ENCODE measurements at regions not wholly inside any gene's neighbourhood (a gene's known extent, or its start where the extent isn't known, plus 50 kb on each side); places are given as distances from the start of the nearest gene placed in this dataset.

DNA sequence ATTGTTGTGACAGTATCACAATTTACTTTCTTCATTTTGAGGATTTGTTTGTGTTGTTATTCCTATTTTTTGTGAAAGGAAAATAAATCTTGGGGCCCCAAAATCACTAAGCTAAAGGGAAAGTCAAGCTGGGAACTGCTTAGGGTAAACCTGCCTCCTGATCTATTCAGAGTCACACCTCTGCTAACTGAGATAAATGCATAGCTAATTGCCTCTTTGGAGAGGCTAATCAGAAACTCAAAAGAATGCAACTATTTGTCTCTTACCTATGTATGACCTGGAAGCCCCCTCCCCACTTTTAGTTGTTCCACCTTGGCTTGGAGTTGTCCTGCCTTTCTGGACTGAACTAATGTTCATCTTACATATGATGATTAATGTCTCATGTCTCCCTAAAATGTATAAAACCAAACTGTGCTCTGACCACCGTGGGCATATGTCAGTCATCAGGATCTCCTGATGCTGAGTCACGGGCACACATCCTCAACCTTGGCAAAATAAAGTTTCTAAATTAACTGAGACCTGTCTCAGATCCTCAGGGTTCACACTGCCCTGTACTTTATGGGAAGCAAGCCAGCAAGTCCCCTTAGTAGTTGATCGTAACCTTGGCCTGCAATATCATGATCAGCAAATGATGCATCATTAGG lies 523.2 kb upstream of the GOLIM4 start:
- Histone ChIP-seq H3K27me3 (ENCODE audit: control insufficient read depth, insufficient read depth, low read length) (no peaks in the 10 kb centered on the region), H3K4me2 (ENCODE audit: low read length) (no peak overlapping the region), H3K79me2 (no peaks in the 10 kb centered on the region), H3K4me1 (no peaks in the 10 kb centered on the region), H3K4me3 (ENCODE audit: low read depth, low read length) (no peak overlapping the region), H3K9me3 (ENCODE audit: control insufficient read depth, low read length) (no peaks in the 10 kb centered on the region), H3K27ac (no peak overlapping the region), H3K36me3 (ENCODE audit: control insufficient read depth, insufficient read depth, low read length) (peaks cover 3% of the 10 kb centered on the region), H2AFZ (no peak overlapping the region), H3K9ac (no peak overlapping the region)
- TF ChIP-seq, protein P1, sequence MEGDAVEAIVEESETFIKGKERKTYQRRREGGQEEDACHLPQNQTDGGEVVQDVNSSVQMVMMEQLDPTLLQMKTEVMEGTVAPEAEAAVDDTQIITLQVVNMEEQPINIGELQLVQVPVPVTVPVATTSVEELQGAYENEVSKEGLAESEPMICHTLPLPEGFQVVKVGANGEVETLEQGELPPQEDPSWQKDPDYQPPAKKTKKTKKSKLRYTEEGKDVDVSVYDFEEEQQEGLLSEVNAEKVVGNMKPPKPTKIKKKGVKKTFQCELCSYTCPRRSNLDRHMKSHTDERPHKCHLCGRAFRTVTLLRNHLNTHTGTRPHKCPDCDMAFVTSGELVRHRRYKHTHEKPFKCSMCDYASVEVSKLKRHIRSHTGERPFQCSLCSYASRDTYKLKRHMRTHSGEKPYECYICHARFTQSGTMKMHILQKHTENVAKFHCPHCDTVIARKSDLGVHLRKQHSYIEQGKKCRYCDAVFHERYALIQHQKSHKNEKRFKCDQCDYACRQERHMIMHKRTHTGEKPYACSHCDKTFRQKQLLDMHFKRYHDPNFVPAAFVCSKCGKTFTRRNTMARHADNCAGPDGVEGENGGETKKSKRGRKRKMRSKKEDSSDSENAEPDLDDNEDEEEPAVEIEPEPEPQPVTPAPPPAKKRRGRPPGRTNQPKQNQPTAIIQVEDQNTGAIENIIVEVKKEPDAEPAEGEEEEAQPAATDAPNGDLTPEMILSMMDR (IDR thresholded peaks at IDR 0.05), result no peak

DNA sequence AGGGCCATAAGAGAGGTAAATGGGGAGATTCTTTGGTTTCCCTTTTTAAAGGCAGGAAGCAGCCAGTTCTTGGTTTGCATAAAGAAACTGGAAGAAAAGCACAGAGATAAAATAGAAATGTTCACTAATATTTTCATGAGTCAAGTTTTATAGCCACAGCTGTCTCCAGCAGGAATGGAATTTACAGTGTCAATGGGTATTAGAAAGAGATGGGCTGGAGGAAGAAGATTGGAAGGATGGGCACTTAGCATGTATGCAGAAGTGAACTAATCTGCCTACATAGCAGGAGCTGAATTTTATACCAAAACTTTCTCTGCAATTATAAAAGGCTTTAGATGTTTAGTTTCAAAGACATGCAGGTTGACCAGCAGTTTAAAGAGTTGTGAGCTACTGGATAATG lies 521.9 kb upstream of the GOLIM4 start:
- H3K27me3 ChIP-seq (ENCODE audit: control insufficient read depth, insufficient read depth, low read length), result no peaks in the 10 kb centered on the region
- H3K9ac ChIP-seq, result no peak overlapping the region
- no peak overlapping the region for H3K27ac ChIP-seq
- no peak overlapping the region for H2AFZ ChIP-seq
- H3K4me1 ChIP-seq, result no peaks in the 10 kb centered on the region
- peaks cover 3% of the 10 kb centered on the region for H3K36me3 ChIP-seq (ENCODE audit: control insufficient read depth, insufficient read depth, low read length)
- no peaks in the 10 kb centered on the region for H3K9me3 ChIP-seq (ENCODE audit: control insufficient read depth, low read length)
- no peak overlapping the region for H3K4me2 ChIP-seq (ENCODE audit: low read length)
- TF ChIP-seq, protein P1 (IDR thresholded peaks at IDR 0.05), result no peak
- H3K79me2 ChIP-seq, result no peaks in the 10 kb centered on the region
- H3K4me3 ChIP-seq (ENCODE audit: low read depth, low read length), result no peak overlapping the region

DNA sequence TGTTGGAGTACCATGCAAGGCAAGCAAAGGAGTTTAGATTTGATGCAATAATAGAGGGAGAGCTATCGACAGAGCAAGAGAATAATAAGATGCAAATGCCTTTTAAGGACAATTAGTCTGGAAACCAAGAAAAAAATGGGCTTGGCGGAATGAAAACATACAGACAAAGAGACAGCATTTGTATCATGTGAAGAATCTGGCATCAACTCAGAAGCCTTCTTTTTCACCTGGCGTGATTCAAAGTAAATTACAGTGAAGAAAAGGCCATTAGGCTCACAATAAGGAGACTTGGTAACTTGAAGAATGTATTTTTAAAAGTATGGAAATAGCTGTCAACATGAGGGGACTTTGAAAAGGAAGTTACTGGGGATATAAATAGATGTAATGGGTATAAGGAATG lies 521.2 kb upstream of the GOLIM4 start:
- peaks cover 3% of the 10 kb centered on the region for H3K36me3 ChIP-seq (ENCODE audit: control insufficient read depth, insufficient read depth, low read length)
- H2AFZ ChIP-seq, result no peak overlapping the region
- H3K4me3 ChIP-seq (ENCODE audit: low read depth, low read length), result no peak overlapping the region
- TF ChIP-seq, protein P1 (IDR thresholded peaks at IDR 0.05), result no peak
- no peaks in the 10 kb centered on the region for H3K27me3 ChIP-seq (ENCODE audit: control insufficient read depth, insufficient read depth, low read length)
- no peaks in the 10 kb centered on the region for H3K9me3 ChIP-seq (ENCODE audit: control insufficient read depth, low read length)
- H3K79me2 ChIP-seq, result no peaks in the 10 kb centered on the region
- H3K27ac ChIP-seq, result no peak overlapping the region
- no peak overlapping the region for H3K4me2 ChIP-seq (ENCODE audit: low read length)
- H3K9ac ChIP-seq, result no peak overlapping the region
- H3K4me1 ChIP-seq, result no peaks in the 10 kb centered on the region

DNA sequence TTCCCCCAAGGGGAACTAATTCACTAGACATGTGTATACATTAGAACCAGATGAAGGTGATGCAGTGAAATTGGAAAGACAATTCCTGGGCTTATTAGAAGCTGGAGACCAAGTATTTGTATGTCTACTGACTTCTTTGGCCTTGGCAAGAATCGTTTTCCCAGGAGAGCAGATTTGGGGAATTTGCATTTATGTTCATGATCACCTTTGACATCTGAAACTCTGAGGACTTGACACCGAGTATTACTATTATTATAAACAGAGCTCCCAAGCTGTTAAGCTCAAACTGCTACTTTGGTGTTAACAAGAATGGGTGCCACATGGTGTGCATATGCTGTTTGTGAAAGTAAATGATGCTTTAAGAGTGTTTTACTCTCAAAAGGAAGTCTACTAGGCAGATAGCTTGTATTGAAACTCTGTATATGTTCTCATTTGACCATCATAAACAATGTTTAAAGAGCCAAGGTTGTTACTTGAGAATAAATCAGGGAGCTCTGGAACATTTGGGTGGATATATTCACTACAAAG lies 519.8 kb upstream of the GOLIM4 start:
- Histone ChIP-seq H3K9me3 (ENCODE audit: control insufficient read depth, low read length) (no peaks in the 10 kb centered on the region), H3K27ac (no peak overlapping the region), H3K4me1 (no peaks in the 10 kb centered on the region), H3K9ac (no peak overlapping the region), H3K27me3 (ENCODE audit: control insufficient read depth, insufficient read depth, low read length) (no peaks in the 10 kb centered on the region), H3K4me2 (ENCODE audit: low read length) (no peak overlapping the region), H3K79me2 (no peaks in the 10 kb centered on the region), H2AFZ (no peak overlapping the region), H3K36me3 (ENCODE audit: control insufficient read depth, insufficient read depth, low read length) (peaks cover 3% of the 10 kb centered on the region), H3K4me3 (ENCODE audit: low read depth, low read length) (no peak overlapping the region)
- TF ChIP-seq, protein P1 (IDR thresholded peaks at IDR 0.05), result no peak

DNA sequence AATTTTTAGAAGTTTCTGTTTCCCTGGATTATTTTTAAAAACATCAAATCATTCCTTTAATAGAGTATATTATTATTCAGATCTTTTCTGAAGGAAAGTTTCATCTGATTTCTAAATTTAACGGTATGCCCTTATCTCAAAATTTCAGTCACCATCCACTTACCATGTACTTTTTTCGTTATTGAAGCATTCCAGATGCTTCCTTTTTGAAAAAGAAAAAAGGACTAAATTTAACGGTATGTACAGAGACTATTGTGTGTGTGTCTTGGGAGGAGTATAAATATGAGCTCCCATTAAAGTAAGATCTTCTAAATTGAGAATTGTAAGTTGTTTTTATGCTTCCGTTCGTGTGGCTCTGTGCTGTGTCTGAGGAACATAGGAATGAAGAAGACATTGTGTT lies 517.4 kb upstream of the GOLIM4 start:
- no peaks in the 10 kb centered on the region for H3K79me2 ChIP-seq
- no peaks in the 10 kb centered on the region for H3K9me3 ChIP-seq (ENCODE audit: control insufficient read depth, low read length)
- no peak overlapping the region for H3K4me3 ChIP-seq (ENCODE audit: low read depth, low read length)
- no peaks in the 10 kb centered on the region for H3K27me3 ChIP-seq (ENCODE audit: control insufficient read depth, insufficient read depth, low read length)
- H3K9ac ChIP-seq, result no peak overlapping the region
- TF ChIP-seq, protein P1 (IDR thresholded peaks at IDR 0.05), result no peak
- H3K4me1 ChIP-seq, result no peaks in the 10 kb centered on the region
- peaks cover 3% of the 10 kb centered on the region for H3K36me3 ChIP-seq (ENCODE audit: control insufficient read depth, insufficient read depth, low read length)
- H2AFZ ChIP-seq, result no peak overlapping the region
- no peak overlapping the region for H3K4me2 ChIP-seq (ENCODE audit: low read length)
- H3K27ac ChIP-seq, result no peak overlapping the region

Measured in parathyroid adenoma (tissue), 2 donors.